SK-N-SH (cell line): ENCODE measurements at regions not wholly inside any gene's neighbourhood (a gene's known extent, or its start where the extent isn't known, plus 50 kb on each side); places are given as distances from the start of the nearest gene placed in this dataset.

Experiments used
- CHD2 ChIP-seq: fragments of 150-350 bp; IDR thresholded peaks from 2 replicates; pipeline ENCODE4 v1.6.1; 2018; ENCODE audit warnings: low read length; ENCODE audit not compliant: partially characterized antibody
- CTCF ChIP-seq: fragments of 200-600 bp; sonication (generic); IDR thresholded peaks from 2 replicates; pipeline ENCODE4 v1.6.1; 2017; ENCODE audit warnings: antibody characterized with exemption, mild to moderate bottlenecking, moderate library complexity
- EZH2phosphoT487 ChIP-seq: fragments of 200-600 bp; sonication (generic); IDR thresholded peaks from 2 replicates; pipeline ENCODE4 v1.6.1; 2017; ENCODE audit warnings: low read depth, mixed run types, mild to moderate bottlenecking, antibody characterized with exemption, moderate library complexity, borderline replicate concordance
- GATA2 ChIP-seq: sonication (generic); formaldehyde crosslinking; IDR thresholded peaks from 2 replicates; pipeline ENCODE4 v1.5.0; 2020; ENCODE audit warnings: mild to moderate bottlenecking, missing genetic modification reagents
- JUND ChIP-seq: IDR thresholded peaks from 2 replicates; pipeline ENCODE4 v1.4.0; 2012
- MAX ChIP-seq: IDR thresholded peaks from 2 replicates; pipeline ENCODE4 v1.4.0; 2012; ENCODE audit warnings: low read depth
- RCOR1 ChIP-seq: fragments of 150-350 bp; IDR thresholded peaks from 2 replicates; pipeline ENCODE4 v1.6.1; 2017; ENCODE audit warnings: antibody characterized with exemption, low read length
- REST ChIP-seq: IDR thresholded peaks from 2 replicates; pipeline ENCODE4 v1.6.1; 2012; ENCODE audit warnings: mild to moderate bottlenecking, low read depth, low read length, moderate library complexity
- RFX5 ChIP-seq: IDR thresholded peaks from 2 replicates; pipeline ENCODE4 v1.6.1; 2012; ENCODE audit warnings: mild to moderate bottlenecking, improper control_type of control experiment, low read length
- TEAD4 ChIP-seq: IDR thresholded peaks from 2 replicates; pipeline ENCODE4 v1.4.0; 2012; ENCODE audit warnings: mild to moderate bottlenecking, borderline replicate concordance; ENCODE audit not compliant: insufficient read depth
- USF2 ChIP-seq: fragments of 150-350 bp; IDR thresholded peaks from 2 replicates; pipeline ENCODE4 v1.6.1; 2017; ENCODE audit warnings: antibody characterized with exemption, low read length, low read depth, borderline replicate concordance

- TF ChIP-seq RFX5 (no peak), USF2 (no peak), MAX (no peak), REST (no peak), GATA2 (no peak), TEAD4 (no peak), CHD2 (no peak), CTCF (no peak), JUND (no peak), EZH2phosphoT487 (no peak), RCOR1 (no peak)
Observed at GRCh38 chr22:49530671-49531367, 296.9 kb downstream of the BRD1 start.
